Colonic mucosa (tissue), 4 donors: ENCODE measurements at regions not wholly inside any gene's neighbourhood (a gene's known extent, or its start where the extent isn't known, plus 50 kb on each side); places are given as distances from the start of the nearest gene placed in this dataset.
A peak's percentile ranks its signal among the peaks of the same experiment; 100 is the strongest.

Source experiments
- DNase-seq: peaks from one replicate; pipeline ENCODE4 v3.0.0-alpha.2; 2020
- H3K27ac ChIP-seq: fragments of 200-600 bp; one replicate; pipeline ENCODE4 v1.8.0; 2021
- H3K27me3 ChIP-seq: fragments of 200-600 bp; one replicate; pipeline ENCODE4 v1.8.0; 2021
- H3K36me3 ChIP-seq: fragments of 200-600 bp; one replicate; pipeline ENCODE4 v1.8.0; 2021
- H3K4me1 ChIP-seq: fragments of 200-600 bp; one replicate; pipeline ENCODE4 v1.8.0; 2021; ENCODE audit warnings: mild to moderate bottlenecking
- H3K4me3 ChIP-seq: fragments of 200-600 bp; one replicate; pipeline ENCODE4 v1.8.0; 2021
- H3K9ac ChIP-seq, 2 donors: one replicate each; pipeline ENCODE4 v1.7.0; 2013; ENCODE audit warnings: control low read depth in 2 of 2, low read depth in 2 of 2, low read length in 2 of 2
- H3K9me3 ChIP-seq: fragments of 200-600 bp; one replicate; pipeline ENCODE4 v1.8.0; 2021
- CTCF ChIP-seq: fragments of 200-600 bp; IDR thresholded peaks from one replicate; pipeline ENCODE4 v1.8.0; 2022; ENCODE audit warnings: antibody characterized with exemption, mild to moderate bottlenecking
- intact Hi-C: fragments of 100-400 bp; cut with DNase I; formaldehyde crosslinking; loops from one replicate; pipeline ENCODE4 v1.14.1; 2022
- donor health status: healthy.
- donor health status: DM: no; HTN: no; CAD: no.
- donor health status: DM: no; HTN: no; CAD: no.

GRCh38 chr1:25026730-25027450, 96.8 kb upstream of the RUNX3 start:
- no peak overlapping the region for H3K4me3 ChIP-seq
- no peak for DNase-seq
- no peak overlapping the region for H3K9ac ChIP-seq
- H3K27ac ChIP-seq: no peak overlapping the region
- intact Hi-C loops: no loop called here
- H3K9me3 ChIP-seq: no peaks in the 10 kb centered on the region
- H3K4me1 ChIP-seq: no peaks in the 10 kb centered on the region
- TF ChIP-seq CTCF: no peak
- no peaks in the 10 kb centered on the region for H3K27me3 ChIP-seq
- no peaks in the 10 kb centered on the region for H3K36me3 ChIP-seq

GRCh38 chr1:25026304-25026703, 96.2 kb upstream of the RUNX3 start:
- no peaks in the 10 kb centered on the region for H3K27me3 ChIP-seq
- no peak overlapping the region for H3K27ac ChIP-seq
- no peak for DNase-seq
- H3K4me1 ChIP-seq: no peaks in the 10 kb centered on the region
- intact Hi-C loops: no loop called here
- TF ChIP-seq CTCF: no peak
- H3K9ac ChIP-seq: no peak overlapping the region
- H3K4me3 ChIP-seq: no peak overlapping the region
- H3K36me3 ChIP-seq: no peaks in the 10 kb centered on the region
- H3K9me3 ChIP-seq: no peaks in the 10 kb centered on the region

- no peaks in the 10 kb centered on the region for H3K9me3 ChIP-seq
- H3K4me3 ChIP-seq: no peak overlapping the region
- no peak overlapping the region for H3K9ac ChIP-seq
- H3K36me3 ChIP-seq: no peaks in the 10 kb centered on the region
- intact Hi-C loops: no loop called here
- no peak for DNase-seq
- no peaks in the 10 kb centered on the region for H3K4me1 ChIP-seq
- TF ChIP-seq CTCF: no peak
- no peaks in the 10 kb centered on the region for H3K27me3 ChIP-seq
- no peak overlapping the region for H3K27ac ChIP-seq
These were observed 94.7 kb upstream of the RUNX3 start for GRCh38 chr1:25024615-25025350.

GRCh38 chr1:25023826-25024225, 93.8 kb upstream of the RUNX3 start:
- Histone ChIP-seq H3K9me3 (no peaks in the 10 kb centered on the region), H3K4me3 (no peak overlapping the region), H3K9ac (no peak overlapping the region), H3K27me3 (no peaks in the 10 kb centered on the region), H3K36me3 (no peaks in the 10 kb centered on the region), H3K27ac (peak overlapping the region; percentile 46), H3K4me1 (no peaks in the 10 kb centered on the region)
- DNase-seq: no peak
- no peak for TF ChIP-seq CTCF
- intact Hi-C loops: no loop called here

GRCh38 chr1:25023190-25023578, 93.1 kb upstream of the RUNX3 start:
- no peak overlapping the region for H3K9ac ChIP-seq
- TF ChIP-seq CTCF: no peak
- H3K36me3 ChIP-seq: no peaks in the 10 kb centered on the region
- H3K9me3 ChIP-seq: no peaks in the 10 kb centered on the region
- DNase-seq: no peak
- H3K4me3 ChIP-seq: no peak overlapping the region
- peak overlapping the region; percentile 46 for H3K27ac ChIP-seq
- intact Hi-C loops: no loop called here
- no peaks in the 10 kb centered on the region for H3K4me1 ChIP-seq
- no peaks in the 10 kb centered on the region for H3K27me3 ChIP-seq
